Fibroblast of lung (primary cell): ENCODE measurements at regions not wholly inside any gene's neighbourhood (a gene's known extent, or its start where the extent isn't known, plus 50 kb on each side); places are given as distances from the start of the nearest gene placed in this dataset.

Source experiments
- DNase-seq, 2 donors: peaks; one replicate each; pipeline versions ENCODE4 v3.0.0 to v3.0.0-alpha.2; 2010; ENCODE audit warnings: low read depth in 2 of 2
- H2AFZ ChIP-seq: 2 replicates; pipeline ENCODE4 v1.5.1; 2012; ENCODE audit warnings: low read length, control low read depth, inconsistent platforms
- H3K27ac ChIP-seq: 2 replicates; pipeline ENCODE4 v1.5.1; 2011; ENCODE audit warnings: low read length, control low read depth; ENCODE audit not compliant: insufficient read depth
- H3K27me3 ChIP-seq: 2 replicates; pipeline ENCODE4 v1.5.1; 2011; ENCODE audit warnings: mild to moderate bottlenecking, low read length; ENCODE audit not compliant: control insufficient read depth, insufficient read depth
- H3K36me3 ChIP-seq: 2 replicates; pipeline ENCODE4 v1.5.1; 2011; ENCODE audit warnings: low read length; ENCODE audit not compliant: control insufficient read depth, insufficient read depth
- H3K4me1 ChIP-seq: 2 replicates; pipeline ENCODE4 v1.5.1; 2011; ENCODE audit warnings: low read length; ENCODE audit not compliant: control insufficient read depth, insufficient read depth; ENCODE audit errors: extremely low read depth
- H3K4me2 ChIP-seq: 2 replicates; pipeline ENCODE4 v1.5.1; 2011; ENCODE audit warnings: low read length, control low read depth; ENCODE audit not compliant: insufficient read depth; ENCODE audit errors: extremely low read depth
- H3K4me3 ChIP-seq, 4 experiments: fragments of 200-600 bp in 1 of 4; sonication (generic) in 1 of 4; replicated peaks in 1 of 4; 2 replicates each; pipeline ENCODE4 v1.5.1; 2011 to 2016; ENCODE audit warnings: low read length in 4 of 4, low read depth in 3 of 4, mild to moderate bottlenecking in 3 of 4, control low read depth in 2 of 4, inconsistent platforms in 1 of 4, mixed read lengths in 1 of 4; ENCODE audit not compliant: insufficient read depth in 1 of 4; ENCODE audit errors: control extremely low read depth in 1 of 4
- H3K79me2 ChIP-seq: 2 replicates; pipeline ENCODE4 v1.5.1; 2012; ENCODE audit warnings: mild to moderate bottlenecking, low read length, inconsistent platforms; ENCODE audit not compliant: control insufficient read depth, insufficient read depth
- H3K9ac ChIP-seq: 2 replicates; pipeline ENCODE4 v1.5.1; 2011; ENCODE audit warnings: mild to moderate bottlenecking, low read length, control low read depth; ENCODE audit not compliant: insufficient read depth
- H3K9me3 ChIP-seq: 2 replicates; pipeline ENCODE4 v1.5.1; 2012; ENCODE audit warnings: low read depth, low read length; ENCODE audit not compliant: control insufficient read depth, insufficient read depth
- H4K20me1 ChIP-seq: 2 replicates; pipeline ENCODE4 v1.5.1; 2011; ENCODE audit warnings: low read length; ENCODE audit not compliant: control insufficient read depth, insufficient read depth; ENCODE audit errors: extremely low read depth
- CTCF ChIP-seq, 2 donors: IDR thresholded peaks in 1 of 2; conservative IDR thresholded peaks in 1 of 2; 1 replicate in 1 of 2; 2 replicates in 1 of 2; pipeline ENCODE4 v1.5.1; 2011 to 2012; ENCODE audit warnings: low read length in 2 of 2, control low read depth in 1 of 2, inconsistent platforms in 1 of 2, low read depth in 1 of 2, mild to moderate bottlenecking in 1 of 2
- EZH2 ChIP-seq: IDR thresholded peaks from 2 replicates; pipeline ENCODE4 v1.5.1; 2012; ENCODE audit warnings: low read length, control low read depth, mild to moderate bottlenecking; ENCODE audit errors: missing control alignments

GRCh38 chr18:59086522-59086921 is 53.2 kb upstream of the SEC11C start:
- no peak overlapping the region for H3K9ac ChIP-seq
- DNase-seq: no peak
- no peak overlapping the region for H3K27ac ChIP-seq
- H4K20me1 ChIP-seq: no peaks in the 10 kb centered on the region
- no peak for TF ChIP-seq EZH2
- TF ChIP-seq CTCF (conservative IDR thresholded peaks at IDR 0.05 in 1 of 2, IDR thresholded peaks at IDR 0.05 in 1 of 2; ENCODE audit: low read depth in 1 of 2, low read length in 2 of 2): no peak
- H3K27me3 ChIP-seq: no peaks in the 10 kb centered on the region
- no peaks in the 10 kb centered on the region for H3K36me3 ChIP-seq
- no peaks in the 10 kb centered on the region for H3K4me1 ChIP-seq
- H3K4me3 ChIP-seq: no peak overlapping the region
- no peaks in the 10 kb centered on the region for H3K9me3 ChIP-seq
- H3K4me2 ChIP-seq: no peak overlapping the region
- no peak overlapping the region for H2AFZ ChIP-seq
- no peaks in the 10 kb centered on the region for H3K79me2 ChIP-seq

- Histone ChIP-seq H3K36me3 (no peaks in the 10 kb centered on the region), H4K20me1 (no peaks in the 10 kb centered on the region), H3K4me1 (no peaks in the 10 kb centered on the region), H3K27me3 (no peaks in the 10 kb centered on the region), H3K9ac (no peak overlapping the region), H3K79me2 (no peaks in the 10 kb centered on the region), H3K9me3 (no peaks in the 10 kb centered on the region), H3K4me3 (no peak overlapping the region), H2AFZ (no peak overlapping the region), H3K27ac (no peak overlapping the region), H3K4me2 (no peak overlapping the region)
- TF ChIP-seq CTCF (conservative IDR thresholded peaks at IDR 0.05 in 1 of 2, IDR thresholded peaks at IDR 0.05 in 1 of 2; ENCODE audit: low read depth in 1 of 2, low read length in 2 of 2): no peak
- TF ChIP-seq EZH2: no peak
- DNase-seq: no peak
Measured at GRCh38 chr18:59087391-59087790, 52.3 kb upstream of the SEC11C start.
